Bronchial epithelial cell (primary cell): ENCODE measurements at regions not wholly inside any gene's neighbourhood (a gene's known extent, or its start where the extent isn't known, plus 50 kb on each side); places are given as distances from the start of the nearest gene placed in this dataset.

ENCODE experiments used
- DNase-seq: peaks from one replicate; pipeline ENCODE4 v3.0.0-alpha.2; 2010; ENCODE audit warnings: low read depth
- FAIRE-seq: peaks from 2 replicates; lab custom pipeline; 2011; peaks lifted over from hg19 to GRCh38; lab: Jason Lieb, UNC
- H3K27me3 ChIP-seq: 2 replicates; pipeline ENCODE4 v1.5.1; 2011; ENCODE audit warnings: low read length; ENCODE audit not compliant: control insufficient read depth, insufficient read depth
- H3K36me3 ChIP-seq: 2 replicates; pipeline ENCODE4 v1.5.1; 2011; ENCODE audit warnings: low read length; ENCODE audit not compliant: control insufficient read depth, insufficient read depth
- H3K4me3 ChIP-seq: 2 replicates; pipeline ENCODE4 v1.5.1; 2011; ENCODE audit warnings: mild to moderate bottlenecking, low read depth, low read length, control low read depth
- TF ChIP-seq, protein P1 (sequence below): IDR thresholded peaks from 2 replicates; pipeline ENCODE4 v1.5.1; 2011; ENCODE audit warnings: mild to moderate bottlenecking, moderate library complexity, low read length, control low read depth, inconsistent platforms; ENCODE audit not compliant: insufficient read depth, severe bottlenecking

DNA sequence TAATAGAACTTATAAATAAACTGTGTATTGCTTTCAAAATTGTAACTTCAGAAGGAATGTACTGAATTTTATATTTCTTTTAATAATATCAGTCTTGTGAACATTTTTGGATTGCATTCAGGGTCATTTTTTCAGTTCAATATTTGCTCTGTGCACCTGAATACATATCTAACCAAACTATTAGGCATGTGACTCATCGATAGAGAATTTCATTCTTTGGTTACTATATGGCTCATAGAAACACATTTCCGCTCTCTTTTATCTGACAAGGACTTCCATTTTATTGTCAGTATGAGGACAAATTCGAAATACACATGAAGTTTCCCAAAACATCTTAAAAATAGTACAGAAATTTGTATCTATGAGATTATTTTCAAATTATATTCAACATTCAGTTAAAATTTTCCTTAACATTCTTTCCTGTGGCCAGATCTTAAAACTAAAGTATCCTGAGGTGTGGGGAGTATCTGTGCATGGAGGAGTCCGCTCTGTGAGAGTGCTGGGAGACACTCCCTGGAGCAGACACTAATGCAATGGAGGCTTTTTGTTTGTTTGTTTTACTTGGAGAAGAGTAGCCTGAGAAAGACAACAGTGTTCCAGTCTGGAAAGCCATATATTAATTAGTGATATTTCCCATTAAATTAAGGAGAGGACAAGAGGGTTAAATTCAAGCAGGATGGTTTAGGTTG, 483.6 kb downstream of the PCDH20 start:
- TF ChIP-seq, protein P1, sequence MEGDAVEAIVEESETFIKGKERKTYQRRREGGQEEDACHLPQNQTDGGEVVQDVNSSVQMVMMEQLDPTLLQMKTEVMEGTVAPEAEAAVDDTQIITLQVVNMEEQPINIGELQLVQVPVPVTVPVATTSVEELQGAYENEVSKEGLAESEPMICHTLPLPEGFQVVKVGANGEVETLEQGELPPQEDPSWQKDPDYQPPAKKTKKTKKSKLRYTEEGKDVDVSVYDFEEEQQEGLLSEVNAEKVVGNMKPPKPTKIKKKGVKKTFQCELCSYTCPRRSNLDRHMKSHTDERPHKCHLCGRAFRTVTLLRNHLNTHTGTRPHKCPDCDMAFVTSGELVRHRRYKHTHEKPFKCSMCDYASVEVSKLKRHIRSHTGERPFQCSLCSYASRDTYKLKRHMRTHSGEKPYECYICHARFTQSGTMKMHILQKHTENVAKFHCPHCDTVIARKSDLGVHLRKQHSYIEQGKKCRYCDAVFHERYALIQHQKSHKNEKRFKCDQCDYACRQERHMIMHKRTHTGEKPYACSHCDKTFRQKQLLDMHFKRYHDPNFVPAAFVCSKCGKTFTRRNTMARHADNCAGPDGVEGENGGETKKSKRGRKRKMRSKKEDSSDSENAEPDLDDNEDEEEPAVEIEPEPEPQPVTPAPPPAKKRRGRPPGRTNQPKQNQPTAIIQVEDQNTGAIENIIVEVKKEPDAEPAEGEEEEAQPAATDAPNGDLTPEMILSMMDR: no peak
- H3K36me3 ChIP-seq: no peaks in the 10 kb centered on the region
- no peak overlapping the region for H3K4me3 ChIP-seq
- H3K27me3 ChIP-seq: no peaks in the 10 kb centered on the region
- DNase-seq: peak; percentile 90
- no peak for FAIRE-seq

DNA sequence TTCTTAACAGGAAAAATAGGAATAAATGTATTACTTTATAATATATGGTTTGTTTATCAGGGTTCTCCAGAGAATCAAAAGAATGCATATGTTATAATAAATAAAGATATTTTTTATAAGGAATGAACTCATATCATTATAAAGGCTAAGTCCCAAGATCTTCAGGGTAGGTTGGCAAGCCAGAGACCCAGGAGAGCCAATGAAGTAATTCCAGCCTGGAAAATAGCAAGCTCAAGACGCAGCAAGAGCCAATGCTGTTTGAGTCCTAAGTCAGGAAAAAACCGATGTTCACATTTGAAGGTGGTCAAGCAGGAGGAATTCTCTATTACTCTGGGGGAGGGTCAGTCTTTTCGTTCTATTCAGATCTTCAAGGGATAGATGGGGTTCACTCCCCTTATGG, 490.0 kb downstream of the PCDH20 start:
- TF ChIP-seq, protein P1: no peak
- DNase-seq (no peak), FAIRE-seq (no peak)

GRCh38 chr13:60924856-60925255, 490.8 kb downstream of the PCDH20 start:
- TF ChIP-seq, protein P1: no peak
- no peak overlapping the region for H3K4me3 ChIP-seq
- DNase-seq (no peak), FAIRE-seq (no peak)
- H3K27me3 ChIP-seq: no peaks in the 10 kb centered on the region
- H3K36me3 ChIP-seq: no peaks in the 10 kb centered on the region

More for the DNA sequence above, 490.0 kb downstream of the PCDH20 start:
- Histone ChIP-seq H3K27me3 (no peaks in the 10 kb centered on the region), H3K36me3 (no peaks in the 10 kb centered on the region), H3K4me3 (no peak overlapping the region)

DNA sequence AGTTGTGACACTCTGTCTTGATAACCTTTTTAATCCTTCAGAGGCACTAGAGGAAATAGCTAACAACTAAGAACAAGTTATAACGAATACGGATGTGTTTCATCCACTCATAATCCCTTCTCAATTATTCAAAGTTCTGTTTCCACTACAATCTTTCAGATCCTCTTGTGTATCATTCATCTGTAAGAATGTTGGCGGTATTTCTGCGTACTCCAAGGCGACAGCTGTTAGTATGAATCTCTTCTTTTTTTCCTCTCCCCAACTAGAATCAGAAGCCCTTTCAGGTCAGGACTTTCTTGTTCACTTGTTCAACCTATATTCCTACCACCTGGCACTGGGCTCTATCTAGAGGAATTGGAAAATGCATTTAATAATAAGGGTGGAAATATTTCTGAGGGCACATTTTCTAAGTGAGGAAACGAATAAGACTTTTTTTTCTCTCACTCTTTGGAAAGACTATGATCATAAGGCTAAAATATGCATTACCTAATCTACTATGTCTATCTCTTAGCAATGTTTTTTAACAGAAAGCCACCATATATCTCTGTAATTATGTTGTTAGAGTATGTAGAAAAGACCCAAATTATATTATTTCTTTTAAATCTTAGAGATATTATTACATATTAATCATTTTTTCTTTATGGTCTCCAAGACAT, 492.9 kb downstream of the PCDH20 start:
- TF ChIP-seq, protein P1: no peak
- no peak overlapping the region for H3K4me3 ChIP-seq
- no peak for FAIRE-seq
- DNase-seq: peak; percentile 87
- H3K27me3 ChIP-seq: no peaks in the 10 kb centered on the region
- H3K36me3 ChIP-seq: no peaks in the 10 kb centered on the region

DNA sequence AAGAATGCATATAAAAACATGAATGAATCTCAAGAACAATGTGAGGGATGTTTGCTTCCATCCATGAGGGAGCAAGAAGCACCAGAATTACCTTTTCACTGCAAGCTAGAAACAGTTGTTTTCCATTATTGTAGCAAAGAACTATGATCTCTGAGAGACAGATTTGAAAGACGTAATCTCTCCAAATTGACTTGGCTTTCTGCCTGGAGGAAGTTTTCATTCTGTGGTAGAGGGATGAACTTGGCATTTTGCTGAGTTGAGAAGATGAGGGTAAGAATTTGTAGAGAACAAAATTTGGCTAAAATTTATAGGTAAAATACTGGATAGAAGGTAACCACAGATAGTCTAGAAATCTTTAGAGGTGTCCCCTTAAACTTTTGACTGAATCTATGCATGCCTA, 496.8 kb downstream of the TDRD3 start:
- TF ChIP-seq, protein P1: no peak
- Histone ChIP-seq H3K36me3 (no peaks in the 10 kb centered on the region), H3K27me3 (no peaks in the 10 kb centered on the region), H3K4me3 (no peak overlapping the region)
- FAIRE-seq: no peak
- DNase-seq: no peak
